ENCODE measurements at regions not wholly inside any gene's neighbourhood (a gene's known extent, or its start where the extent isn't known, plus 50 kb on each side); places are given as distances from the start of the nearest gene placed in this dataset.

- no peak for DNase-seq (ENCODE audit: low spot score)
These were observed 50.0 kb upstream of the RNU6ATAC start for GRCh38 chr9:134214386-134214765.

- no peak for DNase-seq (ENCODE audit: low spot score)
These were observed 50.5 kb upstream of the RNU6ATAC start for GRCh38 chr9:134214766-134215419.

GRCh38 chr9:134215420-134215698, 51.0 kb upstream of the RNU6ATAC start:
- no peak for DNase-seq (ENCODE audit: low spot score)

GRCh38 chr9:134215699-134216448, 51.5 kb upstream of the RNU6ATAC start:
- DNase-seq (ENCODE audit: low spot score), result no peak

- DNase-seq (ENCODE audit: low spot score), result no peak
These were observed 52.1 kb upstream of the RNU6ATAC start for GRCh38 chr9:134216449-134216951.

GRCh38 chr9:134216961-134217360, 52.6 kb upstream of the RNU6ATAC start:
- DNase-seq (ENCODE audit: low spot score), result no peak

- peak; percentile 44 for DNase-seq (ENCODE audit: low spot score)
These were observed 53.3 kb upstream of the RNU6ATAC start for GRCh38 chr9:134217431-134218210.

- no peak for DNase-seq (ENCODE audit: low spot score)
These were observed 53.9 kb upstream of the RNU6ATAC start for GRCh38 chr9:134218230-134218629.

GRCh38 chr9:134219646-134220060, 55.3 kb upstream of the RNU6ATAC start:
- no peak for DNase-seq (ENCODE audit: low spot score)

GRCh38 chr9:134220311-134220710, 55.9 kb upstream of the RNU6ATAC start:
- no peak for DNase-seq (ENCODE audit: low spot score)

- no peak for DNase-seq (ENCODE audit: low spot score)
These were observed 57.1 kb upstream of the RNU6ATAC start for GRCh38 chr9:134221273-134222017.

GRCh38 chr9:134222018-134222573, 57.7 kb upstream of the RNU6ATAC start:
- no peak for DNase-seq (ENCODE audit: low spot score)

GRCh38 chr9:134223091-134223490, 58.7 kb upstream of the RNU6ATAC start:
- no peak for DNase-seq (ENCODE audit: low spot score)

- DNase-seq (ENCODE audit: low spot score), result no peak
These were observed 59.3 kb upstream of the RNU6ATAC start for GRCh38 chr9:134223591-134224122.

GRCh38 chr9:134224127-134224526, 59.8 kb upstream of the RNU6ATAC start:
- no peak for DNase-seq (ENCODE audit: low spot score)

- no peak for DNase-seq (ENCODE audit: low spot score)
These were observed 60.3 kb upstream of the RNU6ATAC start for GRCh38 chr9:134224567-134225093.

- DNase-seq (ENCODE audit: low spot score), result no peak
These were observed 60.8 kb upstream of the RNU6ATAC start for GRCh38 chr9:134225186-134225585.

- no peak for DNase-seq (ENCODE audit: low spot score)
These were observed 61.5 kb upstream of the RNU6ATAC start for GRCh38 chr9:134225816-134226215.

- DNase-seq (ENCODE audit: low spot score), result no peak
These were observed 62.0 kb upstream of the RNU6ATAC start for GRCh38 chr9:134226221-134226930.

Measured in cerebellar cortex (tissue), 1 donor.